Thoracic aorta (tissue), 2 donors: ENCODE measurements at regions not wholly inside any gene's neighbourhood (a gene's known extent, or its start where the extent isn't known, plus 50 kb on each side); places are given as distances from the start of the nearest gene placed in this dataset.

Source experiments
- ATAC-seq: fragments of 150-250 bp; one replicate; pipeline ENCODE4 v1.8.0; 2017; ENCODE audit warnings: low read depth; ENCODE audit not compliant: insufficient number of reproducible peaks, low FRiP score
- DNase-seq: peaks from one replicate; pipeline ENCODE4 v3.0.0-alpha.2; 2020; ENCODE audit warnings: low spot score
- H3K27ac ChIP-seq, 2 donors: fragments of 200-600 bp; sonication (generic); 1 replicate in 1 of 2; 2 replicates in 1 of 2; pipeline ENCODE4 v1.5.1; 2016; ENCODE audit warnings: mild to moderate bottlenecking in 2 of 2, moderate library complexity in 2 of 2
- H3K27me3 ChIP-seq: fragments of 200-600 bp; sonication (generic); replicated peaks from 2 replicates; pipeline ENCODE4 v1.6.0; 2016; ENCODE audit warnings: mild to moderate bottlenecking; ENCODE audit not compliant: insufficient read depth
- H3K36me3 ChIP-seq: fragments of 200-600 bp; sonication (generic); one replicate; pipeline ENCODE4 v1.5.1; 2016
- H3K4me1 ChIP-seq, 2 donors: fragments of 200-600 bp; sonication (generic); 1 replicate in 1 of 2; 2 replicates in 1 of 2; pipeline versions ENCODE4 v1.5.1 to v1.6.0; 2016; ENCODE audit warnings: low read depth in 2 of 2, mild to moderate bottlenecking in 1 of 2; ENCODE audit not compliant: control insufficient read depth in 1 of 2
- H3K4me3 ChIP-seq: fragments of 200-600 bp; sonication (generic); 2 replicates; pipeline ENCODE4 v1.5.1; 2016; ENCODE audit warnings: mild to moderate bottlenecking
- H3K9me3 ChIP-seq: fragments of 200-600 bp; sonication (generic); 2 replicates; pipeline ENCODE4 v1.5.1; 2016
- TF ChIP-seq, protein P1 (sequence below): fragments of 200-600 bp; sonication (generic); IDR thresholded peaks from one replicate; pipeline ENCODE4 v1.5.1; 2019; ENCODE audit warnings: antibody characterized with exemption

DNA sequence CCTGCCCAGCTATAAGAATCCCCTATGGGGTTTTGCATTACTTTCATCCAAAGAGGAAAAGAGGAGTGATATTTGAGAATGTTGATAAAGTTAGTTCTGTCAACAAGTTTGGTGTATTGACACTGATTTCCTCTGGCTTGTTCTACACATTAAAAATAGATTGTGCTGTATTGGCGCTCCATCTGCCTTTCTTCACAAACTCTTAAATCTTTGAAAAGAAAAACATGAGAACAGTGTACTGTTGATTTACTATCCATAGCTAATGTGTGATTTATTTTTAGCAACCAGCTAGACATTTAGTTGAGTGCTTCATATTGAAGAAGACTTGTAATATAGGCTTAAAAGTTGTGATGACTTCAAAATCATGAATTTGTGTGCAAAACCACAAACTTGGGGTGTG is 261.2 kb upstream of the ANKRD50 start:
- TF ChIP-seq, protein P1, sequence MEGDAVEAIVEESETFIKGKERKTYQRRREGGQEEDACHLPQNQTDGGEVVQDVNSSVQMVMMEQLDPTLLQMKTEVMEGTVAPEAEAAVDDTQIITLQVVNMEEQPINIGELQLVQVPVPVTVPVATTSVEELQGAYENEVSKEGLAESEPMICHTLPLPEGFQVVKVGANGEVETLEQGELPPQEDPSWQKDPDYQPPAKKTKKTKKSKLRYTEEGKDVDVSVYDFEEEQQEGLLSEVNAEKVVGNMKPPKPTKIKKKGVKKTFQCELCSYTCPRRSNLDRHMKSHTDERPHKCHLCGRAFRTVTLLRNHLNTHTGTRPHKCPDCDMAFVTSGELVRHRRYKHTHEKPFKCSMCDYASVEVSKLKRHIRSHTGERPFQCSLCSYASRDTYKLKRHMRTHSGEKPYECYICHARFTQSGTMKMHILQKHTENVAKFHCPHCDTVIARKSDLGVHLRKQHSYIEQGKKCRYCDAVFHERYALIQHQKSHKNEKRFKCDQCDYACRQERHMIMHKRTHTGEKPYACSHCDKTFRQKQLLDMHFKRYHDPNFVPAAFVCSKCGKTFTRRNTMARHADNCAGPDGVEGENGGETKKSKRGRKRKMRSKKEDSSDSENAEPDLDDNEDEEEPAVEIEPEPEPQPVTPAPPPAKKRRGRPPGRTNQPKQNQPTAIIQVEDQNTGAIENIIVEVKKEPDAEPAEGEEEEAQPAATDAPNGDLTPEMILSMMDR: no peak
- no peaks in the 10 kb centered on the region for H3K36me3 ChIP-seq
- no peaks in the 10 kb centered on the region for H3K9me3 ChIP-seq
- no peak overlapping the region for H3K4me3 ChIP-seq
- ATAC-seq: no peak
- no peak for DNase-seq
- H3K27ac ChIP-seq: no peak overlapping the region
- no peaks in the 10 kb centered on the region for H3K27me3 ChIP-seq
- H3K4me1 ChIP-seq: no peaks in the 10 kb centered on the region

DNA sequence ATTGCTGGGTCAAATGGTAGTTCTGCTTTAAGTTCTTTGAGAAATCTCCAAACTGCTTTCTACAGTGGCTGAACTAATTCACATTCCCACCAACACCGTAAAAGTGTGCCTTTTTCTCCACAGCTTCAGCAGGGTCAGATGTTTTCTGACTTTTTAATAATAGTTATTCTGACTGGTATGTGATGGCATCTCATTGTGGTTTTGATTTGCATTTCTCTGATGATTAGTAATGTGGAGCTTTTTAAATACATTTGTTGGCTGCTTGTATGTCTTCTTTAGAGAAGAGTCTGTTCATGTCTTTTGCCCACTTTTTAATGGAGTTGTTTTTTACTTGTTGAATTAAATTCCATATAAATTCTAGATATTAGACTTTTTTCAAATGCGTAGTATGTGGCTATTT is 257.5 kb upstream of the ANKRD50 start:
- TF ChIP-seq, protein P1: no peak
- no peaks in the 10 kb centered on the region for H3K36me3 ChIP-seq
- no peaks in the 10 kb centered on the region for H3K4me1 ChIP-seq
- H3K4me3 ChIP-seq: no peak overlapping the region
- ATAC-seq (no peak), DNase-seq (no peak)
- H3K27ac ChIP-seq: no peak overlapping the region
- no peaks in the 10 kb centered on the region for H3K27me3 ChIP-seq
- H3K9me3 ChIP-seq: no peaks in the 10 kb centered on the region

DNA sequence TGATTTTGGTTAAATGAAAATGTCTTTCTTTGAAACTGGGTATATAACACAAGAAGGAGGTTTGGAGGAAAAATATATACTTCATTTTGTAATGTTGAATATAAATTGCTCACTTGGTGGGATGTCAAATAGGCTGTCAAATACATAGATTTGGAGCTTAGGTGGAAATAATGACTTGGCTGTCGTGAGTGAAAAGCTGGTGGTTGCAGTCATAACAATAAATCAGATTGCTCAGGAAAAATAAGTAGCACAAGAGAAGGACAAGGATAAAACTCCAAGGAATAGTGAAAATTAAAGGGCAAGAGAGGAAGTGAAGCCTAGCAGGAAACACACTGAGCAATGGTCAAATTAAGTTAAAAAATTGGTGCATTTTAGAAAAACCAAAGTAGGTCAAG is 253.0 kb upstream of the ANKRD50 start:
- Histone ChIP-seq H3K9me3 (peaks cover 4% of the 10 kb centered on the region), H3K4me1 (no peaks in the 10 kb centered on the region), H3K36me3 (no peaks in the 10 kb centered on the region), H3K27ac (no peak overlapping the region), H3K27me3 (no peaks in the 10 kb centered on the region), H3K4me3 (no peak overlapping the region)
- ATAC-seq: no peak
- DNase-seq: no peak
- TF ChIP-seq, protein P1: no peak

DNA sequence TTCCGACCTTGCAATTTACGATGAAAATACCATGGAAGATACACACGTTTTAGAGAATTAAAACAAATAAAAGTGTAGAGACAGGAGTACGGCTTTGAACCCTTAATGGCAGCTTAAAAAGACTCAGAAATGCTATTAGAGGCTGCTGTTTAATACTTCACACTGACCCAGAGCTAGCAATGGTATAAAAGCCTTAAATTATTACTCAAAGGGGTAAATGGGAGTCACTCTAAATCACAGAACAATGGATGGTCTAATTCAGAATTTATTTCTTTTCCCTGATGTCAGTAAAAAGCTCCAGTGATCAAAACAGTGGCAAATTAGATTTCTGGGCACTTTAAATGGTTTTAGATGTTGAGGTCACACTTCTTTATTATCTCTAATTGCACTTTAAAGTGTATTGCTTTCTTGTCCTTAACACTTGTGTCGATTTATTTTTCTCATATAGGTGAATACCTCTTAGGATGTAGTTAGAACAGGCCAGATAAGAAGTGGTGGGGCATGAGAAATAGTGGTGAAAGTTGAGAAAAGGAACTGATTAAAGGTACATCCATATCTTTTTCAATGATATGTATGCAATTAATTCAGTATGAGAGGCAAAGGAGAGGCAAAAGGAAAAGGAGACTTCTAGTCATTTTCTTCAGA is 252.4 kb upstream of the ANKRD50 start:
- Histone ChIP-seq H3K9me3 (peaks cover 4% of the 10 kb centered on the region), H3K27me3 (no peaks in the 10 kb centered on the region), H3K4me1 (no peaks in the 10 kb centered on the region), H3K27ac (no peak overlapping the region), H3K36me3 (no peaks in the 10 kb centered on the region), H3K4me3 (no peak overlapping the region)
- TF ChIP-seq, protein P1: no peak
- DNase-seq (no peak), ATAC-seq (no peak)

DNA sequence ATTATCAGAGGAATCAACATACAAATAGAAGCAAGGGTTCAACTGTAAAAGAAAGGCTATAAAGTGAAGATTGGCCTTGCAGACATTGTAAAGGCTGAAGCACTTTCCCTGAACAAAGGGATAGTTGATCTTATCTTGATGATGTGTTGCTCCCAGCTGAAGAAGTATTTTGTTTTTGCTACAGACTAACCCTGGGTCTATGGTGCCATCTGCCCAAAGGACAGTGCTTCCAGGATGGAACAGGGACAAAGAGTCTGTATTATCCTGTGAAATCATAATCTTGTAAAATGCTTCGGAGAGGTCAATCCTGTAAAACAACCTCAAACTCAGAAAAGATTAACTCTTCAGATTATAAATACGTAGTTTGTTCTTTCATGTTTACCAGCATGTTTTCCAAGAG is 251.7 kb upstream of the ANKRD50 start:
- ATAC-seq (no peak), DNase-seq (no peak)
- TF ChIP-seq, protein P1: no peak
- Histone ChIP-seq H3K27ac (no peak overlapping the region), H3K4me1 (no peaks in the 10 kb centered on the region), H3K9me3 (peaks cover 4% of the 10 kb centered on the region), H3K27me3 (no peaks in the 10 kb centered on the region), H3K4me3 (no peak overlapping the region), H3K36me3 (no peaks in the 10 kb centered on the region)
